ENCODE measurements at regions not wholly inside any gene's neighbourhood (a gene's known extent, or its start where the extent isn't known, plus 50 kb on each side); places are given as distances from the start of the nearest gene placed in this dataset.

DNA sequence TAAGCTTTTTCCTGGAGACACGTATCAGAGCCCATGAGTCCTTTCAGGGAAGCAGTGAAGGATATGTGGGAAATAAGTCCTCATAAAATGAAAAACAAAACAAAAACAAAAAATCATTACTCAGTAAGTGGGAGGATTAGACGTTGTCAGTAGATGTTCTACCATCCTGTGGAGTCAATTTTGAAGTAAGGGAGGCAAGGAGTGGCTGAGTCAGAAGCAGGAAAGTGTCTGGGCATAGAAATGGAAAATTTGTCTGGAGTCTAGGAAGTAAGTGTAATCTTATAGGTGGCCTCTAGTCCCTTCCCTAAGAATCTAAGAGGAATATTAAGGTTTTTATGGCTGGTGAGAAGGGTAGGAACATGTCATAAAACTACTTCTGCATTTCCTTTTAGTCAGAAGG, 339.8 kb upstream of the SEMA6D start:
- H3K4me3 ChIP-seq (ENCODE audit: low read depth, low read length) = no peak overlapping the region
- no peak for TF ChIP-seq CTCF (IDR thresholded peaks at IDR 0.05; ENCODE audit: low read depth, low read length)

GRCh38 chr15:47378527-47378926, 338.8 kb upstream of the SEMA6D start:
- H3K4me3 ChIP-seq (ENCODE audit: low read depth, low read length) = no peak overlapping the region
- TF ChIP-seq CTCF (IDR thresholded peaks at IDR 0.05; ENCODE audit: low read depth, low read length) = no peak

DNA sequence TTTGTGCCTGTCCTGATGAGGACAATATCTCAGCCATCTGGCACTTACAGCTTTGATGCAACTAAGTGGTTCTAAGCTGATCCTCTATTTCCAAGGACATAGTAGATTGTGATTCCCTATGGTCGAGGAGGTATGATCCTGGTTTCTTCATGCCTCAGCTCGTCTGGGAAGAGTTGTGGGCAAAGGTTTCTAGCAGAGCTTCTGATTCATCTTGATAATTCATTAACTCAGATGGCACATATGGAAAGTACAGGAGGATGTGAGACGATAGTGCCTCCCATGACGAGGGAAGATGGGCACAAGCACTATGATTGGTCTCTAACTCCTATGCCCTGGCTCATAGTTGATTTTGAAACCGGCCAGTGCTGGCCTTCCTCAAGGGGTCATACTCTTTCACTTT, 334.2 kb upstream of the SEMA6D start:
- TF ChIP-seq CTCF (IDR thresholded peaks at IDR 0.05; ENCODE audit: low read depth, low read length) = no peak
- H3K4me3 ChIP-seq (ENCODE audit: low read depth, low read length) = no peak overlapping the region

GRCh38 chr15:47383801-47384200, 333.5 kb upstream of the SEMA6D start:
- no peak overlapping the region for H3K4me3 ChIP-seq (ENCODE audit: low read depth, low read length)
- no peak for TF ChIP-seq CTCF (IDR thresholded peaks at IDR 0.05; ENCODE audit: low read depth, low read length)

DNA sequence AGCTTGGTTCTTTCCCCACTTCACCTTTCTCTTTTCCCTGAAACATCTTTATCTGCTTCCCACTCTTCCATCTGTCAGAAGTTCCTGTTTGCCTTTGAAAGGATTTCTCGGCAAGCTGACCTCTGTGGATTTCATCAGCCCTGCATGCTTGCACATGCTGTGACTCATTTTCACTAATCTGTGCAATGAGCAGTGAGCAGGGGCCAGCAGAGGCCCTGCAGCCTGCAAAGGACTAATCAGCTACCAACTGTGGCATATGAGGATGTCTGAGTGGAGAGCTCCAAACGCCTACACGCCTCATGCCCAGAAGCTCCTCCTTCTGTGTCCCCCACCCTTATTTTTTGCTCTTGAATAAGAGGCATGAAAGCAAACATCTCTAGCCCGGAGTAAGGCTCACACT, 333.0 kb upstream of the SEMA6D start:
- TF ChIP-seq CTCF (IDR thresholded peaks at IDR 0.05; ENCODE audit: low read depth, low read length) = no peak
- H3K4me3 ChIP-seq (ENCODE audit: low read depth, low read length) = no peak overlapping the region

GRCh38 chr15:47384776-47385175, 332.5 kb upstream of the SEMA6D start:
- H3K4me3 ChIP-seq (ENCODE audit: low read depth, low read length) = no peak overlapping the region
- no peak for TF ChIP-seq CTCF (IDR thresholded peaks at IDR 0.05; ENCODE audit: low read depth, low read length)

DNA sequence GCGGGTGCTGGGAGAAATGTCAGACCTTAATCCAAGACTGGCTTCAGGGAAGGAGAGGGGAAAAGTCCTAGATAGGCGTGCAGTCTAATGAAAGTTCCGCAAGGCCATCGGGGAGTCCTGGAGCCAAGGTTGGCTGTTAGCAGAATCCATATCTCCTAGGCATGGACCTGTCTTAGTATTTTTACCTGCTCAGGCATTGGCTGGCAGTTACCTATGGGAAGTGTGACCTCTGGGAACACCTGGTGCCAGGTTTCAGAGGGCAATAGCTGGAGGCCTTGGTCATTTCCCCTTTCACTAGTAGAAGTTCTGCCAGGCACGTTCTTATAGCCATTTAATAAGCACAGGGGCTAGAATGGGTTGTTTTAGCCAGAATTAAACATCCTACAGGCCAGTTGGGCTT, 330.8 kb upstream of the SEMA6D start:
- no peak overlapping the region for H3K4me3 ChIP-seq (ENCODE audit: low read depth, low read length)
- no peak for TF ChIP-seq CTCF (IDR thresholded peaks at IDR 0.05; ENCODE audit: low read depth, low read length)

Data from WI38 (cell line).